ENCODE measurements at regions not wholly inside any gene's neighbourhood (a gene's known extent, or its start where the extent isn't known, plus 50 kb on each side); places are given as distances from the start of the nearest gene placed in this dataset.
"Not testable (repeated sequence)": the region's sequence is repeated elsewhere in the genome, so short reads cannot be mapped to it uniquely, and the experiment has no call there.

DNA sequence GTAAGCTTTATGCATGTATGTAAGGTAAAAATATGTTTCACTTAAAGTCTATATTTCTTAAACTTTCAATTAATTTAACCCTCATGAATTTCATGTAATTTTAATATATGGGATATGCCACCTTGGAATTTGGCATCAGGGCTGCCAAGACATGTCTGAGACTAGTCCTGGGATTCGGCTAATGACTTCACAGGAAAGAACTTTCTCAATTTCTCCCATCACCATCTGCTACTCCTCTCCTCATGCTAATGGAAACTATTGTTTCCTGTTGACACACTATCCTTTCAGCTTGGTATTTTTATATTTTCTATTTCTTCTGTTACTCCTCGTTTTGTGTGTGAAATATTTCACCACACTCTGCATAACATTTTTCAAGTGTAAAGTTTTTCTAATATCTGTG, 205.9 kb downstream of the ARL4A start:
- DNase-seq: no peak

GRCh38 chr7:12895296-12895695, 207.9 kb downstream of the ARL4A start:
- no peak for DNase-seq

DNA sequence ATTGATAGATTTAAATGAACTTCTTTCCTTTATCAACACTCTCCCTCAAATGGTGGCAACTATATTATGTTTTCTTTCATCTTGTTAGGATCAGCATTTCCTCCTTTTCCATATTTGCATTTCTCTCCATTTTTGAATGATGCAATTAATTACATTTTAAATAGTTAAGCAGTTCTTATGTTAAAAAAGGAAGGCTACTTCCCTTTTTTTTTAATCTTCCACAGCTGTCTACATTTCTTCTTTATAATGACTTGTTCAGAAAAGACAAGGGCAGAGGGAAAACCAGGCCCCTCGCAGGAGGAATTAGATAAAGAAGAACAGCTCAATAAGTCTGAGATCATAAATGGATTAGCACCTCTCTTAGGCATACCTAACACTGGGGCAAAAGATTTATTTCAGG, 208.9 kb downstream of the ARL4A start:
- DNase-seq: no peak

GRCh38 chr7:12898004-12898403, 210.6 kb downstream of the ARL4A start:
- DNase-seq: no peak

DNA sequence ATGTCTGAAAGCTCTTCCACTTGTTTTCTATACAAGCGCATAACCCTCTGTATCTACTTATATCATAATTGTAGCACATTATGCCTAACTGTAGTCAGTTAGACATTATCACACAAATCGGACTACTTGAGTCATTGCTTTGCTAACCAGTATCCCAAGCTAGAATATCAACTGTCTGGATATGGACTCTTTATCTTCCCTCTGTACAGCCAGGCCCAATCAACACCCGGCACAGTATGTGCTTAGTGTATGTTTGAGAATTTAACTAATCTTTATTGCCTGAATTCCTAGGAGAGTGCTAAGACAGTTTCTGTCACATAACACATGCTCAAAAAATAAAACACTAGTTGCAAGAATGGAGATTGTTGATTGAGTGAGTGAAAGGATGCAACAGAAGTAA, 211.2 kb downstream of the ARL4A start:
- DNase-seq: no peak

DNA sequence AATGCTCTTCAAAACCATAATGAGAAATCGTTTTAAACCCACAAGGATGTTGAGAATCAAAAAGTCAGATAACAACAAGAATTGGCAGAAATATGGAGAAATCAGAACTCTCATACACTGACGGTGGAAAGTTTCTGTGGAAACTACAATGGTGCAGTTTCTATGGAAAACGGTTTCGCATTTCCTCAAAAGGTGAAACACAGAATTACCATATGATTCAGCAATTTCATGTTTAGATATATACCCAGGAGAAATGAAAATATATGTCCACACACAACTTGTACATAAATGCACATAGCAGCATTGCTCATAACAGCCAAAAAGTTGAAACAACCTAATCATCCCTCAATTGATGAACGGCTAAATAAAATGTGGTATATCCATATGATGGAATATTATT, 218.2 kb downstream of the ARL4A start:
- DNase-seq: no peak

GRCh38 chr7:12907774-12908173, 220.3 kb downstream of the ARL4A start:
- DNase-seq: no peak

DNA sequence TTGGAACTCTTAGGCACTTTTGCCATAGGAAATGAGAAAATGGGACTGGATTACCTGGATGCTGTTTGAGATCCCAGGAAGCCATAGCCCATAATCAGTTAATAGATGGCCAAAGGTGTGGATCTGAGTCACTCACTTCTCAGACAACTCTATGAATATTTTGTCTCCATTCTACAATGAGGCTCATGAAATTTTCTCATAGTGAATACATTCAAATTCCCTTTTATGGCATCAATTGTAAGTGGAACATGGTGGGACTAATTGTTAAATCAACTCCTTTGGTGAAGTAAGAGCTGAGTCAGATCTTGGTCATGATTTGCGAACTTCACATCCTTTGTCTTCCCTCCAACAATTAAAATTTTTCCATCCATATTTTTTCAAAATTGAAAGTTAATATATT, 222.1 kb downstream of the ARL4A start:
- DNase-seq: no peak

GRCh38 chr7:12911053-12911452, 223.6 kb downstream of the ARL4A start:
- DNase-seq: no peak

- DNase-seq: no peak
Observed at GRCh38 chr7:12913002-12913401, 225.6 kb downstream of the ARL4A start.

GRCh38 chr7:12917801-12918200, 230.4 kb downstream of the ARL4A start:
- DNase-seq: no peak

DNA sequence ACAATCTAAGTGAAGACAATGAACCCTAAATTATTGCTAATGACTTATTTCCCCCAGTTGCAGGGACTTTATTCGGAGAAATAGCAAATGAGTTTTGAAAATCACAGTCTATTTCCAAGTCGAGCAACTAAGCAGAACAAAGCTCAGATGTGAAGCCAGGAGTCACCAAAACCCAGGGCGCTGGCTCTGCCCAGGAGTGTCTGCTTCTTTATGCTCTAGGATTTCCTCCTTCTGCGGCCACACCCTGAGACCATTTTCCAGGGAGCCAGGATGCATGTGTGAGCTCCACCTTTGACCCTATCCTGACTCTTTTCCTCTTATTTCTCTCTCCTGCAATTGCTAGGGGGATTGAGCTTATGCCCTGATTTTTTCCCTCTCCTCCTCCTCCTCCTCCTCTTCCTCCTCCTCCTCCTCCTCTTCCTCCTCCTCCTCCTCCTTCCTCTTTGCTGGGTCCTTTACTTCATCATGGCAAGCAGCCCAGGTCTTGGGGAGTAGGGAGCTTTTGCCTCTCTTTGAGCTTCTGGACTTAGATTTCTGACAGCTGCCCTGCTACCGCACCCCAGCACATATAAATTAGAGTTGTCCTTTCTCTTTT, 234.4 kb downstream of the ARL4A start:
- DNase-seq: no peak

DNA sequence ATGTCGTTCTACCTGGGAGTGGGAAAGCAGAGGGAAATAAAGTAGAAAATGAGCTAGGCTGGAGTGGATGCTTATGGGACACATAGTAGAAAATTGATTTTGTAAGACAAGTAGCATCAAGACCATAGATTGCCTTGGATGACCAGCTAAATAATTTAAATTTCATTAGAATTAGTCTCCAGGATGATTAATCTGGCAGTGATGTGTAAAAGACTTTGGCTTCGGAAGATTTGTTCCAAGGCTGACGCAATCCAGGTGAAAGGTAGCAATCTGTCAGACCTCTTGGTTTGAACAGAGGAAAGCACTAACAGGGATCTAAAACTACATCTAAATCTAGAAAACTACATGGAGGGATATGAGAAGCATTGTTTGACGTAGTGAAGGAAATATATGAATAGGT, 236.5 kb downstream of the ARL4A start:
- DNase-seq: no peak

DNA sequence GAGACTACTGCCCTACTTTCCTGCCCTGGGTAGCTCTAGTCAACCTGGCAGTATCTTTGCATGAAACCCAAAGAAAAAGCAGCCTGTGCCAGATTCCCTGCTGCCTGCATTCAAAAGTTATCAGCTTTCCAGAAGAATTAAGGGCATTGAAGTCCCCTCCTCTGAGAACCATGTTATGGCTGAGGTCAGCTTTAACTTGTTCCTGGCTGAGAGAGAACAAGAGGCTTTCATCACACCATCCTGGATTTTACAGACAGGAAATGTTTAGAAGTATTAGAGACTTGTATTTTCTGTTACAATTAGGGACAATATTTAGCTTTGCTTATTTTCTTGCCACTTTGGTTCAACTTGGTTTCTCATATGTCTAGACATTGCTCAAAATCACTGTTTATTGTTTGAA, 238.8 kb downstream of the ARL4A start:
- no peak for DNase-seq

- DNase-seq: no peak
Observed at GRCh38 chr7:12927635-12928434, 240.4 kb downstream of the ARL4A start.

GRCh38 chr7:12929476-12930140, 242.2 kb downstream of the ARL4A start:
- no peak for DNase-seq

DNA sequence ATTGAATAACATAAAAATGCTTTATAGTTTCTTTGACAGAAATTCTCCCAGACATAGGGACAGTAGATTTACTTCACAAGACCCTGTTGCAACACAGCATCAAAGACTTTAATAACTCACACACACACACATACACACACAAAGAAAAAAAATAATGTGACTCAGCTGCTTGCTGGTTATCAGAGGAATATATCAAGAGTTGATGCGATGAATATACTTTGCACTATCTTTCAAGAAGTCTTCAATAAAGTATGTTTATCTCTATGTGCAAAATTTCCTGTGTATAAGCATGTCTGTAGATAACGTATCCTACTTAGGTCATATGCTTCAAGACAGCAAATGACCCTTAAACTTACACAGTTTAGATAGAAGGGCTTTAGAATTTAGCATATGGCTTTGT, 243.1 kb downstream of the ARL4A start:
- no peak for DNase-seq

GRCh38 chr7:12931465-12931864, 244.0 kb downstream of the ARL4A start:
- not testable (repeated sequence) for DNase-seq

DNA sequence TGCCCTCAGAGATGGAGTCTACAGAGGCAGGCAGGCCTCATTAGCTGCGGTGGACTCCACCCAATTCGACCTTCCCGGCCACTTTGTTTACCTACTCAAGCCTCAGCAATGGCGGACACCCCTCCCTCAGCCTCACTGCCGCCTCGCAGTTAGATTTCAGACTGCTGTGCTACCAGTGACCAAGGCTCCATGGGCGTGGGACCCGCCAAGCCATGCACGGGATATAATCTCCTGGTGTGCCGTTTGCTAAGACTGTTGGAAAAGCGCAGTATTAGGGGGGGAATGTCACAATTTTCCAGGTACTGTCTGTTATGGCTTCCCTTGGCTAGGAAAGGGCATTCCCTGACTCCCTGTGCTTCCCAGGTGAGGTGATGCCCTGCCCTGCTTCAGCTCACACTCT, 252.3 kb downstream of the ARL4A start:
- DNase-seq: no peak

DNA sequence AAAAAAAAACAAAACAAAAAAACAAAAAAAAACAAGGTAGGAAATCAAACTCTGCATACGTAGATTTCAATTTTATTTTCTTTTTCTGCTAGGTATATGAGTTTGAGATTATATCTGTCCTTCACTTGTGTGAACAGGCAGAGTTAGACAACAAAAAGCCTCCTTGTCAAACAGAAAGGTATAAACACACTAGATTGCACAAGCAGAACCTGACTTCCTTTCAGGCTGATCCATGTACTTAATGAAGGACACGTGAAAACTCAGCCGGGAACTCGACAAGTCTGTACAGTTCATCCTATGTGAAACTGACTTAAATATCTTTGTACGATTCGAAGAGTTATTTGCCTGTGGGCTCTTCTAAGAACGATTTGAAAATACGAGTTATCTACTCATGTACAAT, 254.1 kb downstream of the ARL4A start:
- DNase-seq: no peak

GRCh38 chr7:12942609-12943008, 255.2 kb downstream of the ARL4A start:
- DNase-seq: no peak

DNA sequence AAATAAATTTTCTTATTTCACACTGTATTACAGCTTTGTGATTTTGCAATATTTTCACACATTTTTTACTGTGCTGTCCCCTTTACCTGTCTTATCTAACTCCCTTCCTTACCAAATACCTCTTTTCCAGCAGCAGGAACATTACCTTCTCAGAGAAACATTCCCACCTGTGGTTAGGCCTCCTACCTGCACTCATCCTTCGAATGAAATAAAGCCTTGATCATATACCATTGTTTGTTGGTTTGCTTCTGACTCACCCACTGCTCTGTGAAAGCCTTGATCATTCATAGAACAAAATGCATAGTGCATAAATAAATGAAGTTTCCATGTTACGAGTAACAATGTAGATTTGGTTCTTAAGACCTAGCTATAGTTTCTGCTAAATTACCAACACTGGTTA, 256.3 kb downstream of the ARL4A start:
- no peak for DNase-seq

- DNase-seq: no peak
Observed at GRCh38 chr7:12945901-12946300, 258.5 kb downstream of the ARL4A start.

DNA sequence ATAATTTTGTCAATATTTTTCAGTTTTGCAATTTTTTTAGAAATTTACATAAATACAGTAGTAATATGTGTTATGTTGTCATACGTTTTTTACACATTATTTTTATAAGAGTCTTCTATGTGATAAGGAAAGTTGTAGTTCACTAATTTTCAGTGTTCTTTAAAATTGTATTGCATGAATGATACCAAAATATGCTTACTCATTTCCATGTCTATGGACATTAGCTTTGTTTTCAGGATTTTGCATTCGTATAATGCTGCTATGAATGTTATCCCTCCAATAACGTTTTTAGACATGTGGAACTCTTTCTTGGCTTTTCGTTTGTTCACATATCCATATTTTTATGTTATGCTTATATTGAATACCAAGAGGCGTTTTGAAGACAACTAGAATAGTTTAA, 260.0 kb downstream of the ARL4A start:
- no peak for DNase-seq

Measured in midbrain (tissue), 1 donor.